ENCODE measurements at regions not wholly inside any gene's neighbourhood (a gene's known extent, or its start where the extent isn't known, plus 50 kb on each side); places are given as distances from the start of the nearest gene placed in this dataset.

DNA sequence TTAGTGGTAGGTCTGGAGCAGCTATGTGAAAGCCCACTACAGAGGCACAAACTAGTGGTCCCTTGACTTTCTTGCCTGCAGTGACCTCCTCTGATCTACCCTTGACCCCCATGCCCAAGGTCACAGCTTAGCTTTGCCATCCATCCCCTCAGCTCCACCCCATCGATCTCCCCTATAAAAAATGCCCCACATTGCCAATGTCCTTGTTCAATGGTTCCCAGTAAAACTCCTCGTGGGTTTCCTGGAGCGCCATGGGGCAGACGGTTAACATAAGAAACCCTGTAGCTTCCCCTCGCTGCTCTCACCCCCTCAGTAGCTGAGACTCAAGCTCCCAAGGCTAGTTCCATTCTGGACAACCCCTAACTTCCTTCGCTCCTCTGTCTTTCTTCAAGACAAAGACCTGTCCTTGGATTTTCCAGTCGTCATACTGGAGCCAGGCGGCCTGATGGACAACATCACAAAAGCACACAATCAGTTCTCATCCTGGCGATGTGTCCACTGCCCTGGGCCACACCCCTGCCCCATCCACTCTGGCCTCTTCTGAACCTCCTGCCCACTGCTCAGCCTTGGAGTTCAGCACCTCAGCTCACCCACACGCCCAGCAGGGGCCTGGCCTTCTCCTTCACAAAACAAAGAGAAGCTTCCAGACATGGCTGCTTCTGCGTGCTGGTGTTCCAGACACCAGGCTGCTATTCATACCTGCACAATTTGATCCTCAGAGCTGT lies 1429.3 kb downstream of the BRD1 start:
- no peak for DNase-seq

DNA sequence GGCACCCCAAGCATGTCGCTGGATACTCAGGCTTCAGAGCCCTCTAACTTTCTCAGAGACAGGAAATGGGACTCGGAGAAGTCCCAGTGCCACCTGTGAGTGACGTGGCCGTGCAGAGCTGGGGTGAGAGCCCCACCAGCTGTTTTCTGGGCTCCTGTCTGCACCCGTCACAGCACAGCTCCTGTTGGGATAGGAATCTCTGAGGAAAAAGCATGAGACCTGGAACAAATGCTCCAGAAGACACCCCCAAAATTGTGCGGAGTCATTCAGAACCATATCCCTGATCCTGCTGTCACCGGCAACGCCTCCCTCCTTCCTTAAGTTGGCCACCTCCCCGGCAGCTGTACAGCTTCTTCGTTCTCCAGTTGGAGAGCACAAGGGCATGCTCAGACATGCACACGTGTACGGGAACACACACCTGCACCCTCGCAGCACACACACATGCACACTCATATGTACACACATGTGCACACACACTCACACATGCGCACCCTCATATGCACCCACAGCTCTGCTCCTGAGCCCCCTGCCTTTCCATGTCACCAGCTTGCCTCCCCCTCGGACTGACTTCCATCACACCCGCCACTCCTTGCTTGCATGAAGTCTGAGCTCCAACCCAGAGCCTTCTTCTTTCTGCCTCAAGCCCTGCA lies 1430.0 kb downstream of the BRD1 start:
- no peak for DNase-seq

DNA sequence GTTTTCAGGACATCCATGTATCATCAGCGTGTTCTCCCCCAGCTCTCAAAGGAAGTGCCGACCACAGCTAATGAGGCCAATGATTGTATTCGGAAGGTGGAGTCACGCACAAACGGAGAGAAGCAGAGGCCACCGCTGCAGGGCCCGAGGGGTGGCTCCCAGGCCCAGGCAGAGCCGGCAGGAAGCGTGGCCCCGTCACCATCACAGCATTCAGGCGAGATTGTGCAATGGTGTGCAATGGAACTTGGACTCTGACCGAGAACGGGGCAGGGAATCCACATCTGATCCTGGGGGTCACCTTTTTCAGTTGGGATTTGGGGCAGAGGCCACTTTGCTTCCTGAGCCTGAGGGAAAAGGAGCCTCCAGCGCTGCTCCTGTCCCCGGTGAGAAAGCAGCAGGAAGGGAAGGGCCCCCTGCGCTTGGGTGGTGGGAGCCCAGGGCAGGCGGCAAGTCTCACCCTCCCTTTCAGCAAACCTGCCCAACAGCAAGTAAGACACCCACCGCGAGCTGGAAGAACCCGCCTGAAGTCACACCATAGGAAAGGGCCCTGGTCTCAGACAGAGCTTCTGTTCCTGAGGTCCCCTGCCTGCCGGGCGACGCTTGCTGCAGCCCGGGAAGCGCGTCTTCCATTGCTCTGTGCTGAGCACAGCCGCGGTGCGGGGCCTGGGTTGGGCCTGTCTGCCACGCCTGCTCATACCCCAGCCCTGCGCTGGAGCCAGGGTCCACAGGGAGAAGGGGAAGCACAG lies 1430.7 kb downstream of the BRD1 start:
- DNase-seq, result no peak

DNA sequence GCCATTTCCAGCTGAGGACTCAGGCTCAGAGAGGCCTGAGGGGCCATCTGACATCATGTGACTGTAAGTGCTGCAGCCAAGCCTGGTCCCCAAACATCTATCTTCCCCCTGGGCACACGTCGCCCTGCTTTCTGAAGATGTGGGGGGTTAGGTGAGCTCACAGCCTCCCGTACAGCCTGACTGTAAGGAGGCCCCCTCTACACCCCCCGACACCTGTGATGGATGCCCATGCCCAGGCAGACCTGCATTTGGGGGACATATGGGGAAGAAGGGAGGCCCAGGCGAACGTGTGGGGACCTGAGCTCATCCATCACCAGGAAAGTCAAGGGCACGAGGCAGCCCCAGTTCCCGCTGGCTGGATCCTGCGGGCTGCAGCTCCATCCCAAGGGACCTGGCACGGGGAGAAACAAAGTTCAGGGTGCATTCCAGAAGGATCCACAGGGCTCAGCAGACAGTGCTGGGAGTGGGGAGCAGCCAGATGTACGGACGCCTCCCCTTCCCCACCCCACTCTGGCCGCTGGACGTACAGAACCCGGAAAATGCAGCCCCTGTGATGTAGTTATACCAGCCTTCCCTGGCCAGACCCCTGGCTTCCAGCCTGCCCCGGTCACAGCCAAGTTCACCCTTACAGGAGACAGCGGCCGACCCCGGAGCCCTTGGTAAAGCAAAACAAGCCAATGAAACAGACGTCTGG lies 1431.4 kb downstream of the BRD1 start:
- no peak for DNase-seq

DNA sequence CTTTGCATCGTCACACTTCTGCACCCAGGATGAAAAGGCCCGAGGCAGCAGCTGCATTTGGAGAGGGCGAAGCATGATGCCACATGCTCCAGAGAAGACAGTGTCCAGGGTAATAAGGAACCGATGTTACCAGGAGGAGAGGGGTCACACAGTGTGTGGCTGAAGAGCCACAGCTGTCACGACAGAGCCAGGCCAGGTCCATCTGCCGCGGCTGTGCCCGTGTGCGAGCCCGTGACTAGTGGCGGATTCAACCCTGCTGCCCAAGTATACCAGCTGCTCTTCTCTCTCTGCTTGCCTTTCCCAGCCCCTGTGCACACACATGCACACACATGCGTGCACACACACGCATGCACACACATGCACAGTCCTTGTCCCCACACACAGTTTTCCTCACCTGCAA lies 1432.5 kb downstream of the BRD1 start:
- DNase-seq, result no peak

DNA sequence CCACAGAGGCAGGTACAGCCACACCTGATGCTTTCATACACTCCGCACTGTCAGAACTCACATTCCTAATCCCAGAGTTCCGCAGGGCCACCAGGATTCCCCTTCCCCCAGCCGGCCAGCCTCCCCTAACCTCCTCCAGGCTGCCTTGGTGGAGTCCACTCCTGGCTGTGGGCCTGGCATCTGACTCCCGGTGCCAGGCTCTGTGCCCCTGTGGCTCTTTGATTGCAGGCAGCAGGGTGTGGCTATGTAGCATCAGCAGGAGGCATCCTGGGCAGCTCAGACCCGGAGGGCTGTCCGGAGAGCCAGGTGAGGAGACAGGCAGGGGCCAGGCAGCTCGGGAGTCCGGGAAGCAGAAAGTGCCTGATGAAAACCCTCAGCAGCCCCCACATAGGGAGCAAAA lies 1432.9 kb downstream of the BRD1 start:
- no peak for DNase-seq

DNA sequence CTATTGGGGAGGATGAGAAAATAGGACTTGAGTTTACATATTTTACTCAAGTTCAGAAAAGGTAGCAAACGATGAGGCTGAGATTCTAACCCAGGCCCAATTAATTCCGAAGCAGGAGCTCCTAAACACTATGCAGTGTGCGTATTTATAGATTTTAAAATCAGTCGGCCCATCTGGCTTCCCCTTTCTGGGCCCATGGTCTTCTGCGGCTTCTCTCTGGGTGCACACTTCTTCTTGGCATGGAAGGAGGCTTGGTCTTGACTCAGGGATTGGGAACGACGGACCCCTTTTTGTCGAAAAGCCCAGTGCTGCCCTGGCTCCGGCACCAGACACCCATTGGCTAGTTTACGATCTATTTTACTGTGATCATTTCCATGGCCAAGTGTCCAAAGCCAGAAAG lies 1433.8 kb downstream of the BRD1 start:
- DNase-seq, result no peak

DNA sequence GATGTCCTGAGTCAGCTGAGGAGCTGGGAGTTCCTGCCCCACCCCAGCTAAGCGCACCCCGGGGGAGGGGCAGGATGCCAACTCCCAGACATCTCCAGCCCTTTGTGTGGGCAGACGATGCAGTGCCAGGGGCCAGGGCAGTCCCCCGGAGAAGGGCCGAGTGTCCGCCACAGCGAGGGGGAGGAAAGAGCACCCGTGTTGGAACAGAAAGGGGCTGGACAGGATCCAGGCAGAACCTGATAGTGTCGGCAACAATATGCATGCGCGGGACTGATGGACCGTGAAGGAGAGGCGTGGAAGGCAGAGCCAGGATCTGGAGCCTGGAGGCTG lies 1434.7 kb downstream of the BRD1 start:
- no peak for DNase-seq

DNA sequence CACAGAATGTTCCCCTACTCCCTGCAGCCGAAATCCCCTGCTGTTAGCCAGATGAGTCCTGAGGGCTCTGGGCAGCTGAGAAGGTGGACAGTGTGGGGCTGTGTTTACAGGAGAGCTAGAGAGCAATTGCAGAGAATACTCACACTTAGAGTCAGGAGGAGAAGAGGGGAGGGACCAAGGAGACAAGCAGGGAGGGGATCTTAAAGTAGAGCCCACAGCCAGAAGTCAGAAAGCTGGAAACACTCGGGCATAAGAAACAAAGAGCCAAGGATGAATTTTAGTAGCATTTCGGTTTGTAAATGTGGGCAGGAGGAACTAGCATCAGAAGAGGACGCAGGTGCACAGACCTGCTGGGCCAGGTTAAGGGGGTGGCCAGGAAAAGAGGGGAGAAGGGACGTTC lies 1435.9 kb downstream of the BRD1 start:
- no peak for DNase-seq

DNA sequence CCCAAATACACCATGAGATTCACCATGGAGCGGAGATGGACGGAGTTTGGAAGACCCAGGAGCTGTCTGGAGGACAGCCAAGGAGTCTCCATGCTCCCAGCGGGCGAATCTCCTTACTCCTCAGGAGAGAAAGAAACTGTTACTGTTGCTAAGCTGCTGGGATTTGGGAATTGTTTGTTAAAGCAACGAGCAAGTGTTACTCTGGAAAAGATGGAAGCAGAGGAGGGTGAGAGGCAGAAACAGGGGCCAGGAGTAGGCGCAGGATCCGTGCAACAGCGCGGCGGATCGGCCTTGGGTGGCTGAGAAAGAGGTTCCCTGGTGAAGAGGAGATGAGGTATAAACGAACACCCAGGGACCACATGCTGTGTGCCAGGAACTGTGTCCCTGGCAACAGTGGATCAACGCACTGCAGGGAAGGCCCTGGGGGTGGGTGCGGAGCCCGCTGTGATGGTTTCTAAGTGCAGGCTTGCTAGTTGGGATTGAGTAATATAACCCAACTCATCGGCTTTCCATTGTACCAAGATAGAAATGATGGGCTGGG lies 1436.4 kb downstream of the BRD1 start:
- DNase-seq, result no peak

DNA sequence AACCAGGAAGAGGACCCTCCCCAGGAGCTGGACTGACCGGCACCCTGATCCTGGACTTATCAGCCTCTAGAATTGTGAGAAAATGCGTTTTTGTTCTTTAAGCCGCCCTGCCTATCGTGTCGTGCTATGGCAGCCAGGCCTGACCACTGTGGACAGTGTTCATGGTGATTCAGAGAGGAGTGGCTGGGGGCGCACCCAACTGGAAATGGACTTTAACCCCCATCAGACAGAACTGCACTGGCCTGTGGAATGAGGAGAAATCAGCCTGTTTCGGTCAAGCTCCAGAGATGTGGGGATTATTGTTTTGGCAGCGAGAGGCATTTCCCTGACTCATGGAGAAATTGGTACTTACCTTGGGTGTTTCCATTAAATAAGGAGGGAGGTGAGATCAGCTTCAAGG lies 1437.8 kb downstream of the BRD1 start:
- no peak for DNase-seq

DNA sequence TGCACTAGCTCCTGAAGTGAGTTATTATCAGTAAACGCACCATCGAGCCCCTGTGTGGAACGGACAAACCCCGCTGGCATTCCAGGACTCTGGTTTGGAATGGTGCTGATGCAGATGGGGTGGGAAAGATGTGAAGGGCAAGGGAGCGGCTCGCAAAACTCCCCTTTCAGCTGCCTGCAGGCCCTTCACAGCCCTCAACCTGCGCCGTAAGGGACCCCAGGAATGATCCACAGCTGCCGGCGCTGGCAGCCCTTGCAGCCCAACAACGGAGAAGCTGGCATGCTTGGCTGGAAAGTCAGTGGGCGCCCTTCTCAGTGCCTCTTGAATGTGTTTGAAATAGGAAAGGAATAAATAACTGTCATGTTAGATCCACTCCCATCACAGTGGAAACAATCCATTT lies 1445.5 kb downstream of the BRD1 start:
- no peak for DNase-seq

DNA sequence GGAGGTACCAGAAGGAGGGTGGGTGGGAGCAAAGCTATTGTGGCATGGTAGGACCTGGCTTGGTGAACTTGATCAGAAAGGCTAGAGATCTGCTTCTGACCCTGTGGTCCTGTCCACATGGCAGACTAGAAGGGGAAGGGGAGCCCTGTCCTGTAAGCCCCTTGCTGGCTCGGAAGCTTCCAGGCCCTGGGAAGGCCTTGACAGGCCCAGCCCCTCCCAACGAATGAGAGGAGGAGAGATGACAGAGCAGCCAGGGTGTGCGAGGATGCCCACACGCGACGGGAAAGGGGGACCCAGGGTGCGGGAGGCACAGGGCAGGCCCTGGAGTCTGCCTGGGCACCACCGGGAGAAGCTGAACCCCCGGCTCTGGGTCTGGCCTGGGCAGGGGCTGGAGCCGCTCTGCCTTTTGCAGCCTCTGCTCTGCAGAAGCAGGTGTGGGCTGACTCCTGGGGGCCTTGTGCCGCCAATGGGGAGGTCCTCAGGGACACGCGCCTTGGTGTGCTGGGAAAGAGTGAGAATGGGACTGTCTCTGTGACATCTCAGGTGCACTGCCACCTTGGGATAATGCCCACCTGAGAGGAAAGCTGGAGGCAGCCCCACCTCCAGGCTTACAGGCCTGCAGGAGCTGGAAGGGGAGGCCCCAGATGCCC lies 1447.5 kb downstream of the BRD1 start:
- DNase-seq, result no peak

DNA sequence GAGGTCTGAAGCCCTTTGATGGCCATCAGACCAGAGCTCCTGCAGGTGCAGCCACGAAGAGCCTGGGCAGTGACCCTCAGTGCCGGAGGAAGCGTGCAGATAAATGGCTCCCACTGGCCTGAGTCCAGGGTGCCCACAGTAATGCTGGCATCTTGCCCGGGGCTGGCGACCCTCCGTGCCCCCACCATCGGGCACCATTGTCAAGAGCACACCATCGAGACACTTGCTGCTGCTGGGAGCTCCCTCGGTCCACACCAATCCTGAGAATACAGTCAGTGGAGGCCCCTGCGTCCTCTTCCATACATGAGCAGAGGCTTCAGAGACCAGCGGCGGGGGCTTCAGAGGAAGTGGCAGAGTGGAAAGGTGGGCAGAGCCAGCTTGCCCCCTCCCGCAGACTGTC lies 1448.3 kb downstream of the BRD1 start:
- no peak for DNase-seq

DNA sequence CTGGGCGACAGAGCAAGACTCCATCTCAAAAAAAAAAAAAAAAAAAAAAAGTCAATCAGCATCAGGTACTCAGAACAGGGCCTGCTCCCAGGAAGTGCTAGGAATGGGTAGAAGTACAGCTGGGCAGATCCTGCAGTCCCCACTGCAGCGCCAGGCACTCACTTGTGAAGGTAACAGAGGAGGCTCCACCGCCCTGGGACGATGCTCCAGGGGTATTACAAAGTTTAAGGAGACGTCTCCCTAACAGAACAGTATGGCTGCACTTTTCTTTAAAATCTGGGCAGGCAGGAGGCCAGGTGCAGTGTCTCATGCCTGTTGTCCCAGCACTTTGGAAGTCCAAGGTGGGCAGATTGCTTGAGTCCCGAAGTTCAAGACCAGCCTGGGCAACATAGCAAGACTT lies 1449.0 kb downstream of the BRD1 start:
- DNase-seq, result no peak

DNA sequence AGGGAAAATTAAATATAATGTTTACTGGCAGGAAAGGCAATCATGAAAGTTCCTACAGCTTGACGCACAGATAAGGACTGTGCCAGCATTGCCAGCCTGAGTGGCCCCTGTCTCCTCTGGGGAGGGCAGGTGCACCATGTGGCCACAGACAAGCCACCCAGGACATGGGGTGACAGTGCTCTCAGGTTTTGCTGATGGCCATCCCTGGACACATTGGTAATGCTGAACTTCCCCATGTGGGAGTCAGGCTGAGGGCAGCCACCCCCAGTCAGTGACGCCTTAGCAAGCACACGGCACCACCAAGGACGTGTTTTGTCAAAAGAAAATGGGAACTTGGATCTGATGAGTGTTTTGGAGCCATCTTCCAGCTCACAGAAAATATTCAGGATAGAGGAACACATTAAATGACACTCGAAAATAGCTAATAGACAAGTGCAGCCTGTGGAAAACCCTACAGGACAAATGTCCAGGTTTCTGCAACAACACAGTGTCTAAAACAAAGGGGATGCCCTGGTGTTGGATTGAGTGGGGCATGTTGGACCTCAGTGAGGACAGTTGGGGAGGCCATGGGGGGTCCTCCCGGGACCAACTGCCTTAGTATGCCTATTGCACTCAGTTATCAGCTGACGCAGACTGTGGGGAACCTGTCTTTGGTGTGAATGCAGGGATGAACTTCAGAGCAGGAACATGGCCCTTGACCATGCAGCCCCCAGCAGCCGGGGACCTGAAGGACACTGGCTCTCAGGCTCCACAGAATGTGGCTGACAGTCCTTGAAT lies 1450.5 kb downstream of the BRD1 start:
- DNase-seq, result no peak

DNA sequence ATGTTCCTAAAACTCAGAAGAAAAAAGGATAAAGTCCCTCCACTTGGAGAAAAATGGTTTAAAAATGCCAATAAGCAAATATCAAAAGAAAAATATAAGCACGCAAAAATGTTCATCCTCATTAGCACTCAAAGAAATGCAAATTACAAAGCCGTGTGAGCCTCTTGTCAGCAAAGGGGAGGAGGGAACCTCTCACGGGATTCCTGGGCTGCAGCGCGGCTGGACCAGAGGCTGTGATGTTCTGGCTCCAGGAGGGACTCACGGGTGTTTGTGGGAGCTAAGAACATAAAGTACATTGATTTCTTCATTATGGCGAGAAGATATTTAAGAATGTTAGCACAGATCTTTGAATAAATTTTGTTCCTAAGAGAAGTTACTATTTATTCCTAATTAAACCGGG lies 1451.2 kb downstream of the BRD1 start:
- DNase-seq, result no peak

DNA sequence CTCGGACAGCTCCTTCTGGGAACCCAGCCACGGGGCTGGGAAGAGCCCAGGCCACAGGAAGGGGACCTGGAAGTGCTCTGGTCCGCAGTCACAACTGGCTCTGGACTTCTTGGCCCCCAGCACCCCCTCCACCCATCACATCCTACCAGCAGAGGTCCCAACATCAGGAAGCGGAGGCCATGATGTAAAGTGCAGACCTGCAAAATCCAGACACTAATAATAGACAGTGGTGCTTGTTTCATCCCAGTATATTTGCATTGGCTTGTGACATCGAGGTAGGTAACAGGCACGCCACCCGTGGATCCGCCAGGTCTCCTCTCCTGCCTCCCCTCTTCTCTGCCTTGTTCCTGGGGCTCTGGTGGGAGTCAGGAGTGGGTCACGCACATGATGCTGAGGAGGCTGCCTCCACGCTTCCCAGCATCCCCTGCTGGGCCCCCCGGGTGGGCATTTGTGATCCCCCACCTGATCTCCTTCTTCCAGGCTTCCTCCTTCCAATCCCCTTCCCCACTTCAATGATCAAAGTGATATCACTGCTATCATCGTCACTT lies 1454.0 kb downstream of the BRD1 start:
- DNase-seq, result no peak

DNA sequence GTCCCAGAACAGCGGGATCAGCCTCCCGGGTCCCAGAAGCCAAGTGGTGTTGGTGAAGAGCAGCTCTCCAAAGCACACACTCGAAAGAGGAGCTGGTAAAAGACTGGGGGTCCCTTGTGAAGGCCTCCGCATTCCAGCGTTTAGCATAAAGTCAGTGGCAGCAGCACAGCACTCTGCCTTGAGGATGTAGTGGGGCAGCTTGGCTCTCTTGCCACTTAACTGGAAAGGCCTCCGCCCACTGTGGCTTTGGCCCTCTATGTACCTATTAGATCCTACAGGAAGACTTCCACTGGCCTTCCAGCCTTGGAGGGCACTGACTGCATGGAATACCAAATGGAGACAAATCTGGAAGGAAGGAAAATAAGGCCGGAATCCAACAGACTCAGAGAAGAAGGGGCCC lies 1455.3 kb downstream of the BRD1 start:
- DNase-seq, result no peak

DNA sequence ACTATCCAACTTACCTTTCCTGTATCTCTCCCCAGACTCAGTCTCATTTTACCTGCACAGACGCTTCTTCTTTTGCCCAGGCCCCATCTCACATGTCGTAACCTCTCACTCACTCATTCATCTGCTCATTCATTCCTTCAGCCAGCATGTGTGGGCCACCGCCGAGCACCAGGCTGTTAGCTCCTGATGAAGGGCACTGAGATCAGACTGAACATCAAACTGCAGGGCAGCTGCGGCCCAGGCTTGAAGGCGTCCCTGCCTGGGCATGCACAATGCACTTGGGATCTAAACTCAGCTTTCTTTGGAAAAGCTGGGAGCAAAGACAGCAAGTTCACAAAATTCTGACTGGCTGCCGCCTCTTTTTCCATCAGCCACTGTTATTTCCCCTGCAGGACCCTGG lies 1456.3 kb downstream of the BRD1 start:
- no peak for DNase-seq

DNA sequence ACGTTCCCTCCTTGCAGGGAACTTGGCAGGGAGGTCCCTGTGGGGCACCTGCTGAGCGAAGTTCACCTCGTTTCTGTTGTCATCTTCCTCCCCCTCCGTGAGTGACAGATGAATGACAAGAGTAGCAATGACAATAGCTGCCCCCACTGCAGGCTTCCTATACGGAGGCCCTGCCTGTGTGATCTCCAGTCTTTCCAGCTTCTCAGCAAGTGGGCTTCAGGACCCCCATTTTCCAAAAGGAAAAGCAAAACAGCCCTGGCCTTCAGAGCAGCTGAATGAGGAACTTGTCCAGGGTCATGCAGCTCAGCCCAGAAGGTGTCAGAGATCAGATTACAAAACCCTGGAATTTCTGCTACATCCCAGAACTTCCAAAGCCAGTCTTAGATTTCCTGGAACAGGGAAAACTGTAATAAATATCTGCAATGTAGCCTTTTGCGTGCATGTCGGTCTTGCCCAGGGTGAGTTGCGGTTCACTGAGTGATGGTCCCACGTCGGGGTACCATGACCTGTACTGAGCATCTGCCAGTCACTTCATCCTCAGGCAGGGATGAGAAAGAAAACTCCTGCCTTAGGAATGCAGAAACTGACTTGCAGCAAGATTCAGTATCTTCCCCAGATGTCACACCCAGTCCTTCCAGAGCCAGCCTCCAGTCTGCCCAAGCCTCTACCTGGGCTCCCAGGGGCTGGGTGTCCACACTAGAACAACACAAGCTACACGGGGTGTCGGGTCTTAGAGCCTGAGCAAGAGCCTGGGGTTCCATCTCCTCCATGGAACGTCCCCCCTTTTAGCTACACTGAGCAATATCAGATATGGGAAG lies 1457.0 kb downstream of the BRD1 start:
- DNase-seq, result no peak
